ENCODE measurements at regions not wholly inside any gene's neighbourhood (a gene's known extent, or its start where the extent isn't known, plus 50 kb on each side); places are given as distances from the start of the nearest gene placed in this dataset.
"Not testable (repeated sequence)": the region's sequence is repeated elsewhere in the genome, so short reads cannot be mapped to it uniquely, and the experiment has no call there.

GRCh38 chr5:177664737-177665136 lies 64.8 kb downstream of the B4GALT7 start:
- not testable (repeated sequence) for DNase-seq; H3K27ac ChIP-seq; H3K27me3 ChIP-seq; H3K4me1 ChIP-seq; H3K4me3 ChIP-seq; H3K9me3 ChIP-seq (replicated peaks); H3K36me3 ChIP-seq

GRCh38 chr5:177665172-177665571 lies 65.2 kb downstream of the B4GALT7 start:
- not testable (repeated sequence) for H3K4me1 ChIP-seq; H3K27ac ChIP-seq; H3K36me3 ChIP-seq; H3K4me3 ChIP-seq; H3K9me3 ChIP-seq (replicated peaks); DNase-seq; H3K27me3 ChIP-seq

GRCh38 chr5:177665960-177666359 lies 66.0 kb downstream of the B4GALT7 start:
- not testable (repeated sequence) for H3K4me1 ChIP-seq; H3K4me3 ChIP-seq; H3K27me3 ChIP-seq; DNase-seq; H3K36me3 ChIP-seq; H3K9me3 ChIP-seq (replicated peaks); H3K27ac ChIP-seq

GRCh38 chr5:177671035-177671754 lies 71.3 kb downstream of the B4GALT7 start:
- H3K36me3 ChIP-seq; DNase-seq; H3K4me1 ChIP-seq; H3K4me3 ChIP-seq; H3K27ac ChIP-seq; H3K9me3 ChIP-seq (replicated peaks); H3K27me3 ChIP-seq: not testable (repeated sequence)

- not testable (repeated sequence) for H3K27ac ChIP-seq, H3K4me1 ChIP-seq
- peak; percentile 58 to 61 for DNase-seq
Measured at GRCh38 chr5:177671755-177672690, 72.1 kb downstream of the B4GALT7 start.

More at GRCh38 chr5:177671755-177672690, 72.1 kb downstream of the B4GALT7 start:
- H3K4me3 ChIP-seq: peak overlapping the region; percentile 55
- H3K27me3 ChIP-seq; H3K36me3 ChIP-seq; H3K9me3 ChIP-seq (replicated peaks): not testable (repeated sequence)
